Adrenal gland (tissue), 9 donors: ENCODE measurements at regions not wholly inside any gene's neighbourhood (a gene's known extent, or its start where the extent isn't known, plus 50 kb on each side); places are given as distances from the start of the nearest gene placed in this dataset.

ENCODE experiments used
- DNase-seq, 7 donors: peaks; one replicate each; pipeline ENCODE4 v3.0.0-alpha.2; 2019 to 2020
- H3K27ac ChIP-seq, 5 donors: fragments of 200-600 bp; sonication (generic) in 4 of 5; 1 replicate in 3 of 5; 2 replicates in 2 of 5; pipeline versions ENCODE4 v1.5.1 to v1.8.0; 2016 to 2020; ENCODE audit warnings: mild to moderate bottlenecking in 1 of 5
- H3K27me3 ChIP-seq: fragments of 200-600 bp; 2 replicates; pipeline ENCODE4 v1.8.0; 2021
- H3K36me3 ChIP-seq, 2 donors: fragments of 200-600 bp; replicated peaks in 1 of 2; 1 replicate in 1 of 2; 2 replicates in 1 of 2; pipeline versions ENCODE4 v1.5.1 to v1.8.0; 2018 to 2022
- H3K4me1 ChIP-seq, 2 donors: fragments of 200-600 bp; replicated peaks in 1 of 2; 1 replicate in 1 of 2; 2 replicates in 1 of 2; pipeline versions ENCODE4 v1.5.1 to v1.8.0; 2018 to 2021
- H3K4me3 ChIP-seq, 4 donors: fragments of 200-600 bp; sonication (generic) in 3 of 4; one replicate each; pipeline ENCODE4 v1.5.1; 2016 to 2018
- H3K9me3 ChIP-seq, 3 donors: fragments of 200-600 bp; sonication (generic) in 1 of 3; replicated peaks in 1 of 3; 1 replicate in 2 of 3; 2 replicates in 1 of 3; pipeline versions ENCODE4 v1.5.1 to v1.8.0; 2016 to 2021
- CTCF ChIP-seq, 6 experiments: fragments of 450-650 bp in 4 of 6; fragments of 200-600 bp in 2 of 6; sonication (generic) in 1 of 6; IDR thresholded peaks; 1 replicate in 5 of 6; 2 replicates in 1 of 6; pipeline versions ENCODE4 v1.5.1 to v1.8.0; 2016 to 2021; ENCODE audit warnings: antibody characterized with exemption in 6 of 6, mild to moderate bottlenecking in 2 of 6, moderate library complexity in 1 of 6
- POLR2A ChIP-seq, 2 donors: fragments of 450-650 bp; IDR thresholded peaks; one replicate each; pipeline ENCODE4 v1.6.1; 2017; ENCODE audit warnings: antibody characterized with exemption in 2 of 2, mild to moderate bottlenecking in 2 of 2, moderate library complexity in 1 of 2
- WGBS, 4 donors: extraction: QIAGEN DNeasy Blood & Tissue Kit in 2 of 4; methylation state at CpG; one replicate each; pipeline versions ENCODE4 v1.1.5 to v1.1.7; 2013 to 2017; 5-methylcytosine and 5-hydroxymethylcytosine counted together
- intact Hi-C, 2 donors: fragments of 100-400 bp; cut with DNase I; formaldehyde crosslinking; loops; one replicate each; pipeline versions ENCODE4 v1.14.1 to v1.15.0; 2022 to 2023
- donor health status: healthy with polysubstance abuse.
- donor health status: Bipolar disorder and iron deficiency.
- donor health status: DM: yes; HTN: yes; CAD: no.
- donor health status: DM: no; HTN: no; CAD: no.
- donor health status: DM: no; HTN: no; CAD: no.

GRCh38 chr20:40956542-40957264 is 71.9 kb upstream of the TOP1 start:
- H3K36me3 ChIP-seq: no peaks in the 10 kb centered on the region
- no peaks in the 10 kb centered on the region for H3K9me3 ChIP-seq
- no peak for TF ChIP-seq CTCF (IDR thresholded peaks at IDR 0.05)
- no peak for TF ChIP-seq POLR2A (IDR thresholded peaks at IDR 0.05)
- peak in 1 of 7 donors; percentile 49 for DNase-seq
- no peaks in the 10 kb centered on the region for H3K4me1 ChIP-seq
- H3K4me3 ChIP-seq: no peak overlapping the region
- intact Hi-C loops: no loop called here
- no peak overlapping the region for H3K27ac ChIP-seq
- H3K27me3 ChIP-seq: no peaks in the 10 kb centered on the region
- 62 to 71% (median 69%) methylated on average over 15 of the region's 15 CpGs for WGBS, 4 donors

GRCh38 chr20:40957265-40957760 is 71.3 kb upstream of the TOP1 start:
- intact Hi-C loops: no loop called here
- TF ChIP-seq POLR2A (IDR thresholded peaks at IDR 0.05) (no peak), CTCF (IDR thresholded peaks at IDR 0.05) (no peak)

GRCh38 chr20:40958598-40958997 is 70.0 kb upstream of the TOP1 start:
- peak in 2 of 7 donors; percentile 0 to 27 for DNase-seq
- 73 to 90% (median 76%) methylated on average over 4 of the region's 4 CpGs for whole genome bisulfite sequencing, 4 donors
- H3K27ac ChIP-seq: no peak overlapping the region
- no peak overlapping the region for H3K4me3 ChIP-seq
- H3K27me3 ChIP-seq: no peaks in the 10 kb centered on the region
- H3K9me3 ChIP-seq: no peaks in the 10 kb centered on the region
- intact Hi-C loops: no loop called here
- TF ChIP-seq CTCF (IDR thresholded peaks at IDR 0.05): no peak
- TF ChIP-seq POLR2A (IDR thresholded peaks at IDR 0.05): no peak
- H3K36me3 ChIP-seq: no peaks in the 10 kb centered on the region
- H3K4me1 ChIP-seq: peaks cover 0 to 3% of the 10 kb centered on the region in 2 donors

More at GRCh38 chr20:40957265-40957760, 71.3 kb upstream of the TOP1 start:
- H3K4me3 ChIP-seq: no peak overlapping the region
- DNase-seq: peak in 1 of 7 donors; percentile 29
- no peaks in the 10 kb centered on the region for H3K36me3 ChIP-seq
- WGBS, 4 donors: 96 to 97% (median 96%) methylated on average over 6 of the region's 6 CpGs
- no peaks in the 10 kb centered on the region for H3K4me1 ChIP-seq
- no peaks in the 10 kb centered on the region for H3K9me3 ChIP-seq
- H3K27me3 ChIP-seq: no peaks in the 10 kb centered on the region
- no peak overlapping the region for H3K27ac ChIP-seq

- no peak overlapping the region for H3K27ac ChIP-seq
- intact Hi-C loops: loop anchor here in 1 of 2 donors (5.0 to 10.0 kb wide), 2 partner anchors 217 to 385 kb away; partner anchors contain the start of gene LPIN3
- 83 to 95% (median 89%) methylated on average over 6 of the region's 6 CpGs for WGBS, 4 donors
- TF ChIP-seq CTCF (IDR thresholded peaks at IDR 0.05) (no peak), POLR2A (IDR thresholded peaks at IDR 0.05) (no peak)
- DNase-seq: peak in 2 of 7 donors; percentile 3 to 17
- no peaks in the 10 kb centered on the region for H3K27me3 ChIP-seq
- no peaks in the 10 kb centered on the region for H3K36me3 ChIP-seq
- H3K9me3 ChIP-seq: no peaks in the 10 kb centered on the region
- peaks cover 0 to 3% of the 10 kb centered on the region in 2 donors for H3K4me1 ChIP-seq
- no peak overlapping the region for H3K4me3 ChIP-seq
Observed at GRCh38 chr20:40959325-40960092, 69.1 kb upstream of the TOP1 start.
